Panc1 (cell line): ENCODE measurements at regions not wholly inside any gene's neighbourhood (a gene's known extent, or its start where the extent isn't known, plus 50 kb on each side); places are given as distances from the start of the nearest gene placed in this dataset.

Experiments
- ATAC-seq: fragments of 200-7000 bp; cut with Tn5 transposase; 2 replicates; pipeline ENCODE4 v1.9.1; 2020; ENCODE audit warnings: mild to moderate bottlenecking, moderate library complexity
- BruUV-seq: library from RNA; stranded (reverse); fragments of 400-500 nt; replicated peaks from 2 replicates; lab custom pipeline; 2021; lab: Mats Ljungman, UMichigan
- CTCF ChIA-PET: fragments of 300-600 bp; sonication (Branson Sonifier 250); formaldehyde crosslinking; loops from one replicate; lab custom pipeline; 2022; ENCODE audit warnings: antibody characterized with exemption; lab: Charles Lee
- POLR2A ChIA-PET: fragments of 300-600 bp; sonication (Branson Sonifier 250); formaldehyde crosslinking; loops from one replicate; lab custom pipeline; 2022; ENCODE audit warnings: antibody characterized with exemption; lab: Charles Lee
- DNase-seq: peaks from one replicate; pipeline ENCODE4 v3.0.0-alpha.2; 2010; ENCODE audit warnings: low read depth, low spot score
- H3K27ac ChIP-seq: 2 replicates; pipeline ENCODE4 v1.5.1; 2011; ENCODE audit warnings: mild to moderate bottlenecking, low read length, inconsistent platforms
- H3K27me3 ChIP-seq: fragments of 200-500 bp; sonication (Bioruptor generic); 2 replicates; pipeline ENCODE4 v1.6.0; 2014; ENCODE audit warnings: low read length, inconsistent platforms; ENCODE audit not compliant: control insufficient read depth, insufficient read depth
- H3K36me3 ChIP-seq: fragments of 200-500 bp; sonication (Bioruptor generic); 2 replicates; pipeline ENCODE4 v1.5.1; 2014; ENCODE audit warnings: inconsistent platforms, mild to moderate bottlenecking, low read length, moderate library complexity; ENCODE audit not compliant: control insufficient read depth, insufficient read depth
- H3K4me1 ChIP-seq: 2 replicates; pipeline ENCODE4 v1.5.1; 2011; ENCODE audit warnings: inconsistent platforms, mild to moderate bottlenecking, low read length, moderate library complexity; ENCODE audit not compliant: control insufficient read depth, insufficient read depth
- H3K4me3 ChIP-seq, 2 experiments: 2 replicates each; pipeline ENCODE4 v1.5.1; 2011 to 2012; ENCODE audit warnings: low read depth in 2 of 2, low read length in 2 of 2, mild to moderate bottlenecking in 2 of 2, inconsistent platforms in 1 of 2, moderate library complexity in 1 of 2
- H3K9me3 ChIP-seq: fragments of 200-500 bp; sonication (Bioruptor generic); 2 replicates; pipeline ENCODE4 v1.5.1; 2014; ENCODE audit warnings: low read depth, mild to moderate bottlenecking, inconsistent platforms, low read length, moderate library complexity; ENCODE audit not compliant: control insufficient read depth, insufficient read depth
- POLR2AphosphoS5 ChIP-seq: IDR thresholded peaks from 2 replicates; pipeline ENCODE4 v1.6.1; 2012; ENCODE audit warnings: mild to moderate bottlenecking, low read depth, low read length, moderate library complexity
- SIN3A ChIP-seq: IDR thresholded peaks from 2 replicates; pipeline ENCODE4 v1.6.1; 2012; ENCODE audit warnings: low read depth, mild to moderate bottlenecking, low read length, moderate library complexity, borderline replicate concordance; ENCODE audit not compliant: insufficient read depth
- TCF7L2 ChIP-seq: IDR thresholded peaks from 2 replicates; pipeline ENCODE4 v1.6.1; 2011; ENCODE audit warnings: mild to moderate bottlenecking, low read depth, low read length, inconsistent platforms
- in situ Hi-C: cut with HindIII; loops from 2 replicates; pipeline ENCODE4 v1.10.0; 2016; ENCODE audit warnings: low sequenced_read_pairs, low pct_unique_long_range_greater_than_20kb
- intact Hi-C: fragments of 100-400 bp; cut with micrococcal nuclease; formaldehyde crosslinking; loops from one replicate; pipeline ENCODE4 v1.10.0; 2022; ENCODE audit not compliant: unreplicated experiment
- TF ChIP-seq, protein P1 (sequence below), 2 experiments: IDR thresholded peaks; 2 replicates each; pipeline ENCODE4 v1.6.1; 2011 to 2012; ENCODE audit warnings: low read depth in 2 of 2, control low read depth in 1 of 2, low read length in 1 of 2, mild to moderate bottlenecking in 1 of 2, moderate library complexity in 1 of 2; ENCODE audit not compliant: insufficient read depth in 1 of 2
- TF ChIP-seq, protein P2 (sequence below): fragments of 450-650 bp; IDR thresholded peaks from 2 replicates; pipeline ENCODE4 v1.5.1; 2017; ENCODE audit warnings: mild to moderate bottlenecking

DNA sequence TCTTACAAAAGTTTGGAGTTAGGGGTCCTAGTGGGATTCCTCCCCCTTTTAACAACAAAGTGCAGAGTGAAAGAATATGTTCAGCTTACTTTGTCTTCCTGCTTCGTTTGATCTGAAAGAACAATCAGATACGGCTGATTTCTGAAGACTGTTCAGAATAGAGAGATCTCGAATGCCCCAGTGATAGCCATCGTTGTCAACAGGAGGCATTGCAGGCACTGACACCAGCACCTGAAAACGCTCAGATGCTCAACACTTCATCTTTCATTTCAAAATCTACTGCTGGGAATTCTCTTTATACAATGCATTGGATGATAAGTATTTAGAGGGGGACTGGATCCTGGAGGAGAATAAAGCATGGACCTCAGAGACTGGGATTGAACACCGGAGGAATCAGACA is 186.3 kb upstream of the TENM3 start:
- ChIA-PET CTCF (no interaction called here), POLR2A (no interaction called here)
- H3K4me1 ChIP-seq: no peaks in the 10 kb centered on the region

DNA sequence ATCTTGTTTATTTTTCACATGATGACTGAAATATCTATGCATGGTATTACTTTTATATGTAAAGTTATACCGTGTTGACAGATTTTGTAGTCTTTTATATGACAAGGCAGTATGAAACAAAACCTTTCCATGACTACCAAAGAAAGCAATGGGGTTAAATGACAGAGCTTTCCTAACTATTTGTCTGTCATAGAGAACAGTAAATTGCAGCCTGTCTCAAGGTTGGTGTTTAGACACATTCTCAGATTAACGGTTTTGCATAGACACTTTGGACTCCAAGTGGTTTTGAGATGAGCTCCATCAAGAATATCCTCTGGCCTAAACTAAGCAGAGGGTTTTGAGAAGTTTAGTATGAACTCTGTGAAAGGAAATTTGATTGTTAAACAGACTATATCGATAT is 180.7 kb upstream of the TENM3 start:
- H3K27me3 ChIP-seq: no peaks in the 10 kb centered on the region
- in situ Hi-C loops (no loop called here), intact Hi-C loops (no loop called here)
- H3K27ac ChIP-seq: no peak overlapping the region
- ChIA-PET CTCF (no interaction called here), POLR2A (no interaction called here)
- no peaks in the 10 kb centered on the region for H3K36me3 ChIP-seq
- H3K9me3 ChIP-seq: no peaks in the 10 kb centered on the region
- BruUV-seq: no TSS peak
- no peak overlapping the region for H3K4me3 ChIP-seq
- ATAC-seq (no peak), DNase-seq (no peak)
- no peak for TF ChIP-seq TCF7L2
- TF ChIP-seq, protein P1, sequence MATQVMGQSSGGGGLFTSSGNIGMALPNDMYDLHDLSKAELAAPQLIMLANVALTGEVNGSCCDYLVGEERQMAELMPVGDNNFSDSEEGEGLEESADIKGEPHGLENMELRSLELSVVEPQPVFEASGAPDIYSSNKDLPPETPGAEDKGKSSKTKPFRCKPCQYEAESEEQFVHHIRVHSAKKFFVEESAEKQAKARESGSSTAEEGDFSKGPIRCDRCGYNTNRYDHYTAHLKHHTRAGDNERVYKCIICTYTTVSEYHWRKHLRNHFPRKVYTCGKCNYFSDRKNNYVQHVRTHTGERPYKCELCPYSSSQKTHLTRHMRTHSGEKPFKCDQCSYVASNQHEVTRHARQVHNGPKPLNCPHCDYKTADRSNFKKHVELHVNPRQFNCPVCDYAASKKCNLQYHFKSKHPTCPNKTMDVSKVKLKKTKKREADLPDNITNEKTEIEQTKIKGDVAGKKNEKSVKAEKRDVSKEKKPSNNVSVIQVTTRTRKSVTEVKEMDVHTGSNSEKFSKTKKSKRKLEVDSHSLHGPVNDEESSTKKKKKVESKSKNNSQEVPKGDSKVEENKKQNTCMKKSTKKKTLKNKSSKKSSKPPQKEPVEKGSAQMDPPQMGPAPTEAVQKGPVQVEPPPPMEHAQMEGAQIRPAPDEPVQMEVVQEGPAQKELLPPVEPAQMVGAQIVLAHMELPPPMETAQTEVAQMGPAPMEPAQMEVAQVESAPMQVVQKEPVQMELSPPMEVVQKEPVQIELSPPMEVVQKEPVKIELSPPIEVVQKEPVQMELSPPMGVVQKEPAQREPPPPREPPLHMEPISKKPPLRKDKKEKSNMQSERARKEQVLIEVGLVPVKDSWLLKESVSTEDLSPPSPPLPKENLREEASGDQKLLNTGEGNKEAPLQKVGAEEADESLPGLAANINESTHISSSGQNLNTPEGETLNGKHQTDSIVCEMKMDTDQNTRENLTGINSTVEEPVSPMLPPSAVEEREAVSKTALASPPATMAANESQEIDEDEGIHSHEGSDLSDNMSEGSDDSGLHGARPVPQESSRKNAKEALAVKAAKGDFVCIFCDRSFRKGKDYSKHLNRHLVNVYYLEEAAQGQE (IDR thresholded peaks at IDR 0.05; ENCODE audit: insufficient read depth in 1 of 2, low read depth in 2 of 2, low read length in 1 of 2): no peak
- no peak for TF ChIP-seq POLR2AphosphoS5
- TF ChIP-seq SIN3A: no peak
- TF ChIP-seq, protein P2, sequence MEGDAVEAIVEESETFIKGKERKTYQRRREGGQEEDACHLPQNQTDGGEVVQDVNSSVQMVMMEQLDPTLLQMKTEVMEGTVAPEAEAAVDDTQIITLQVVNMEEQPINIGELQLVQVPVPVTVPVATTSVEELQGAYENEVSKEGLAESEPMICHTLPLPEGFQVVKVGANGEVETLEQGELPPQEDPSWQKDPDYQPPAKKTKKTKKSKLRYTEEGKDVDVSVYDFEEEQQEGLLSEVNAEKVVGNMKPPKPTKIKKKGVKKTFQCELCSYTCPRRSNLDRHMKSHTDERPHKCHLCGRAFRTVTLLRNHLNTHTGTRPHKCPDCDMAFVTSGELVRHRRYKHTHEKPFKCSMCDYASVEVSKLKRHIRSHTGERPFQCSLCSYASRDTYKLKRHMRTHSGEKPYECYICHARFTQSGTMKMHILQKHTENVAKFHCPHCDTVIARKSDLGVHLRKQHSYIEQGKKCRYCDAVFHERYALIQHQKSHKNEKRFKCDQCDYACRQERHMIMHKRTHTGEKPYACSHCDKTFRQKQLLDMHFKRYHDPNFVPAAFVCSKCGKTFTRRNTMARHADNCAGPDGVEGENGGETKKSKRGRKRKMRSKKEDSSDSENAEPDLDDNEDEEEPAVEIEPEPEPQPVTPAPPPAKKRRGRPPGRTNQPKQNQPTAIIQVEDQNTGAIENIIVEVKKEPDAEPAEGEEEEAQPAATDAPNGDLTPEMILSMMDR: no peak
- H3K4me1 ChIP-seq: no peaks in the 10 kb centered on the region

More for the DNA sequence above, 186.3 kb upstream of the TENM3 start:
- no peak for DNase-seq
- ATAC-seq: no peak
- Histone ChIP-seq H3K27me3 (no peaks in the 10 kb centered on the region), H3K4me3 (no peak overlapping the region), H3K9me3 (no peaks in the 10 kb centered on the region), H3K27ac (no peak overlapping the region), H3K36me3 (no peaks in the 10 kb centered on the region)
- TF ChIP-seq, protein P1 (IDR thresholded peaks at IDR 0.05; ENCODE audit: insufficient read depth in 1 of 2, low read depth in 2 of 2, low read length in 1 of 2): no peak
- TF ChIP-seq TCF7L2 (no peak), POLR2AphosphoS5 (no peak), SIN3A (no peak)
- TF ChIP-seq, protein P2: no peak
- no TSS peak for BruUV-seq
- in situ Hi-C loops (no loop called here), intact Hi-C loops (no loop called here)
